Endothelial cell of umbilical vein (primary cell): ENCODE measurements at regions not wholly inside any gene's neighbourhood (a gene's known extent, or its start where the extent isn't known, plus 50 kb on each side); places are given as distances from the start of the nearest gene placed in this dataset.

Source experiments
- BruUV-seq: library from RNA; stranded (reverse); fragments of 400-500 nt; replicated peaks from 2 replicates; lab custom pipeline; 2021; lab: Mats Ljungman, UMichigan
- CTCF ChIA-PET: fragments of 300-600, 350-600 bp; sonication (Branson Sonifier 250); formaldehyde crosslinking; loops from one replicate; lab custom pipeline; 2021; ENCODE audit warnings: antibody characterized with exemption, inconsistent platforms; lab: Charles Lee
- POLR2A ChIA-PET: fragments of 300-600, 350-600 bp; sonication (Branson Sonifier 250); formaldehyde crosslinking; loops from one replicate; lab custom pipeline; 2021; ENCODE audit warnings: antibody characterized with exemption, inconsistent platforms; lab: Charles Lee
- DNase-seq: peaks from one replicate; pipeline ENCODE4 v3.0.0-alpha.2; 2011; ENCODE audit warnings: low read depth, low spot score
- FAIRE-seq: peaks from 2 replicates; lab custom pipeline; 2011; peaks lifted over from hg19 to GRCh38; lab: Jason Lieb, UNC
- H2AFZ ChIP-seq: 2 replicates; pipeline ENCODE4 v1.6.0; 2012; ENCODE audit warnings: low read depth, low read length, control low read depth, inconsistent platforms
- H3K27ac ChIP-seq: 2 replicates; pipeline ENCODE4 v1.5.1; 2011; ENCODE audit warnings: low read depth, mild to moderate bottlenecking, control low read depth, low read length, moderate library complexity; ENCODE audit not compliant: insufficient read depth
- H3K27me3 ChIP-seq, 2 experiments: 2 replicates each; pipeline versions ENCODE4 v1.6.0 to v1.6.1; 2011; ENCODE audit warnings: low read length in 2 of 2, mixed read lengths in 1 of 2; ENCODE audit not compliant: control insufficient read depth in 2 of 2, insufficient read depth in 2 of 2
- H3K36me3 ChIP-seq, 2 experiments: 2 replicates in 1 of 2; 3 replicates in 1 of 2; pipeline ENCODE4 v1.5.1; 2011; ENCODE audit warnings: low read length in 2 of 2, mild to moderate bottlenecking in 1 of 2, moderate library complexity in 1 of 2; ENCODE audit not compliant: control insufficient read depth in 2 of 2, insufficient read depth in 2 of 2; ENCODE audit errors: extremely low read depth in 1 of 2
- H3K4me1 ChIP-seq: 3 replicates; pipeline ENCODE4 v1.5.1; 2011; ENCODE audit warnings: mild to moderate bottlenecking, low read length; ENCODE audit not compliant: control insufficient read depth, insufficient read depth; ENCODE audit errors: extremely low read depth
- H3K4me2 ChIP-seq: 2 replicates; pipeline ENCODE4 v1.6.1; 2011; ENCODE audit warnings: low read length, control low read depth, mixed read lengths; ENCODE audit not compliant: insufficient read depth
- H3K4me3 ChIP-seq, 3 experiments: fragments of 200-600 bp in 1 of 3; sonication (generic), shearing (Covaris generic) in 1 of 3; replicated peaks in 1 of 3; 2 replicates each; pipeline ENCODE4 v1.5.1; 2011 to 2016; ENCODE audit warnings: control low read depth in 3 of 3, low read length in 3 of 3, mild to moderate bottlenecking in 2 of 3, inconsistent platforms in 1 of 3, low read depth in 1 of 3, moderate library complexity in 1 of 3; ENCODE audit not compliant: insufficient read depth in 1 of 3
- H3K79me2 ChIP-seq: 2 replicates; pipeline ENCODE4 v1.6.0; 2012; ENCODE audit warnings: low read length, inconsistent platforms; ENCODE audit not compliant: control insufficient read depth, insufficient read depth
- H3K9ac ChIP-seq: replicated peaks from 2 replicates; pipeline ENCODE3; 2011; ENCODE audit warnings: low read length, control low read depth; ENCODE audit not compliant: insufficient read depth; ENCODE audit errors: extremely low read depth
- H3K9me1 ChIP-seq: replicated peaks from 3 replicates; pipeline ENCODE4 v1.6.0; 2011; ENCODE audit warnings: mild to moderate bottlenecking, low read length; ENCODE audit not compliant: control insufficient read depth, insufficient read depth; ENCODE audit errors: extremely low read depth
- H3K9me3 ChIP-seq: replicated peaks from 2 replicates; pipeline ENCODE4 v1.5.1; 2012; ENCODE audit warnings: low read length, inconsistent platforms; ENCODE audit not compliant: control insufficient read depth, insufficient read depth
- H4K20me1 ChIP-seq: replicated peaks from 2 replicates; pipeline ENCODE3; 2011; ENCODE audit warnings: mild to moderate bottlenecking, low read length; ENCODE audit not compliant: control insufficient read depth, insufficient read depth; ENCODE audit errors: extremely low read depth
- CTCF ChIP-seq, 2 donors: IDR thresholded peaks; 1 replicate in 1 of 2; 2 replicates in 1 of 2; pipeline ENCODE4 v1.5.1; 2011; ENCODE audit warnings: low read length in 2 of 2, mild to moderate bottlenecking in 2 of 2, moderate library complexity in 2 of 2, control low read depth in 1 of 2, inconsistent platforms in 1 of 2, low read depth in 1 of 2; ENCODE audit not compliant: insufficient read depth in 1 of 2; ENCODE audit errors: extremely low read depth in 1 of 2
- FOS ChIP-seq: IDR thresholded peaks from 2 replicates; pipeline ENCODE4 v1.6.1; 2011; ENCODE audit warnings: mild to moderate bottlenecking, low read length, moderate library complexity, borderline replicate concordance; ENCODE audit not compliant: insufficient read depth
- JUN ChIP-seq: IDR thresholded peaks from 2 replicates; pipeline ENCODE4 v1.6.1; 2011; ENCODE audit warnings: borderline replicate concordance, low read depth; ENCODE audit not compliant: insufficient read length, insufficient read depth
- POLR2A ChIP-seq: IDR thresholded peaks from 2 replicates; pipeline ENCODE4 v1.6.1; 2012; ENCODE audit warnings: low read depth, mild to moderate bottlenecking, control low read depth, low read length
- POLR2AphosphoS5 ChIP-seq: IDR thresholded peaks from 2 replicates; pipeline ENCODE4 v1.6.1; 2012; ENCODE audit warnings: low read depth, mild to moderate bottlenecking, control low read depth, low read length, moderate library complexity; ENCODE audit not compliant: insufficient read depth
- dilution Hi-C: fragments of 300-500 bp; cut with MboI; formaldehyde crosslinking; loops from one replicate; pipeline ENCODE4 v1.15.0; 2019; ENCODE audit warnings: low sequenced_read_pairs; ENCODE audit not compliant: extremely low pct_ligation_motif_present
- intact Hi-C: fragments of 100-400 bp; cut with micrococcal nuclease; formaldehyde crosslinking; loops from one replicate; pipeline ENCODE4 v1.10.0; 2022
- TF ChIP-seq, protein P1 (sequence below): IDR thresholded peaks from 2 replicates; pipeline ENCODE4 v1.6.1; 2011; ENCODE audit not compliant: insufficient read depth, insufficient read length

- TF ChIP-seq, protein P1, sequence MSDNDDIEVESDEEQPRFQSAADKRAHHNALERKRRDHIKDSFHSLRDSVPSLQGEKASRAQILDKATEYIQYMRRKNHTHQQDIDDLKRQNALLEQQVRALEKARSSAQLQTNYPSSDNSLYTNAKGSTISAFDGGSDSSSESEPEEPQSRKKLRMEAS: no peak
- TF ChIP-seq CTCF (IDR thresholded peaks at IDR 0.05; ENCODE audit: extremely low read depth in 1 of 2, insufficient read depth in 1 of 2, low read depth in 1 of 2, low read length in 2 of 2): peak; percentile 25 to 40
- H3K79me2 ChIP-seq: no peaks in the 10 kb centered on the region
- ChIA-PET POLR2A (no interaction called here), CTCF (no interaction called here)
- dilution Hi-C loops: no loop called here
- H2AFZ ChIP-seq: no peak overlapping the region
- no peaks in the 10 kb centered on the region for H4K20me1 ChIP-seq
- H3K27me3 ChIP-seq: no peaks in the 10 kb centered on the region
- no peak overlapping the region for H3K4me2 ChIP-seq
- intact Hi-C loops: loop anchor here (1.0 to 5.0 kb wide), 3 partner anchors 97 to 443 kb away; no protein-coding TSS in a partner anchor
- BruUV-seq: no TSS peak
- FAIRE-seq: peak; percentile 33
- H3K9me1 ChIP-seq: no peaks in the 10 kb centered on the region
- H3K27ac ChIP-seq: no peak overlapping the region
- no peaks in the 10 kb centered on the region for H3K36me3 ChIP-seq
- H3K9ac ChIP-seq: no peak overlapping the region
- peaks cover 6% of the 10 kb centered on the region for H3K4me1 ChIP-seq
- no peak overlapping the region for H3K4me3 ChIP-seq
- no peaks in the 10 kb centered on the region for H3K9me3 ChIP-seq
- DNase-seq: peak; percentile 59
These were observed 707.0 kb downstream of the EPM2A start for GRCh38 chr6:145028144-145028818.

- intact Hi-C loops: no loop called here
These were observed 704.3 kb downstream of the EPM2A start for GRCh38 chr6:145031001-145031400.

More at GRCh38 chr6:145031001-145031400, 704.3 kb downstream of the EPM2A start:
- BruUV-seq: no TSS peak
- DNase-seq: peak; percentile 29
- no peak overlapping the region for H3K4me2 ChIP-seq
- ChIA-PET POLR2A (interaction anchor here (0.7 kb wide), 1 partner anchor 78 kb away, joined by 3 read pairs; no protein-coding TSS in a partner anchor), CTCF (interaction anchor here (1.2 to 1.5 kb wide), 3 partner anchors 12 to 445 kb away, joined by 3 to 6 read pairs (median 5); no protein-coding TSS in a partner anchor)
- H3K4me1 ChIP-seq: peaks cover 6% of the 10 kb centered on the region
- peak; percentile 4 for FAIRE-seq
- H3K36me3 ChIP-seq: no peaks in the 10 kb centered on the region
- H3K9me3 ChIP-seq: no peaks in the 10 kb centered on the region
- no peak overlapping the region for H3K27ac ChIP-seq
- dilution Hi-C loops: no loop called here
- H3K79me2 ChIP-seq: no peaks in the 10 kb centered on the region
- H4K20me1 ChIP-seq: no peaks in the 10 kb centered on the region
- H3K27me3 ChIP-seq: no peaks in the 10 kb centered on the region
- H3K9ac ChIP-seq: no peak overlapping the region
- H3K9me1 ChIP-seq: no peaks in the 10 kb centered on the region
- H2AFZ ChIP-seq: no peak overlapping the region
- peak; percentile 42 for TF ChIP-seq JUN
- TF ChIP-seq, protein P1: no peak
- TF ChIP-seq POLR2AphosphoS5: no peak
- no peak for TF ChIP-seq POLR2A
- peak; percentile 56 for TF ChIP-seq FOS
- no peak overlapping the region for H3K4me3 ChIP-seq
